Esophagus muscularis mucosa (tissue), 3 donors: ENCODE measurements at regions not wholly inside any gene's neighbourhood (a gene's known extent, or its start where the extent isn't known, plus 50 kb on each side); places are given as distances from the start of the nearest gene placed in this dataset.

Source experiments
- CTCF ChIP-seq, 3 experiments: fragments of 200-600 bp in 2 of 3; fragments of 450-650 bp in 1 of 3; sonication (generic) in 2 of 3; IDR thresholded peaks; one replicate each; pipeline ENCODE4 v1.5.1; 2017 to 2019; ENCODE audit warnings: antibody characterized with exemption in 3 of 3, mild to moderate bottlenecking in 2 of 3, moderate library complexity in 1 of 3
- POLR2A ChIP-seq: fragments of 450-650 bp; IDR thresholded peaks from one replicate; pipeline ENCODE4 v1.6.1; 2017; ENCODE audit warnings: antibody characterized with exemption, moderate library complexity, mild to moderate bottlenecking, low read depth

DNA sequence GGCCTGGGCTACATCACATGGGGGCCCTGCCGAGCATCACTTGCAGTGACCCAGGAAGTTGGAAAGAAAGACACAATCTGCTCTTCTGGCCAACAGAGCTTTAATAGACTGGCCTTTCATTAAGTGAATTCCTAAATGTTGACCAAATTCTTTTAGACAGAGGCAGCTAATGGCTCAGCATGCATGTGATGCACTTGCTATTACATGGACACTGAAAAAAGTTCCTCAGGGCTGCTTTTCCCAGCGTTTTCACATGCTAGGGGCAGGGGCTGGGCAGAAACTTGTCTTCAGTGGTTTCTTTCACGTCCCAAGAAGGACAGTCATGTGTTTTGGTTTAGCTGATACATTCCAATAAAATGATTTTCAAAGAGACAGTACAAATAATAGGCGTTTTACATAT, 651.0 kb upstream of the SLC35B3 start:
- TF ChIP-seq CTCF (IDR thresholded peaks at IDR 0.05): no peak
- no peak for TF ChIP-seq POLR2A
